CD4-positive, alpha-beta T cell treated with Interleukin-10 for 1 hour (primary cell): ENCODE measurements at regions not wholly inside any gene's neighbourhood (a gene's known extent, or its start where the extent isn't known, plus 50 kb on each side); places are given as distances from the start of the nearest gene placed in this dataset.

Experiments used
- DNase-seq: peaks from one replicate; pipeline ENCODE4 v3.0.0-alpha.2; 2020

DNA sequence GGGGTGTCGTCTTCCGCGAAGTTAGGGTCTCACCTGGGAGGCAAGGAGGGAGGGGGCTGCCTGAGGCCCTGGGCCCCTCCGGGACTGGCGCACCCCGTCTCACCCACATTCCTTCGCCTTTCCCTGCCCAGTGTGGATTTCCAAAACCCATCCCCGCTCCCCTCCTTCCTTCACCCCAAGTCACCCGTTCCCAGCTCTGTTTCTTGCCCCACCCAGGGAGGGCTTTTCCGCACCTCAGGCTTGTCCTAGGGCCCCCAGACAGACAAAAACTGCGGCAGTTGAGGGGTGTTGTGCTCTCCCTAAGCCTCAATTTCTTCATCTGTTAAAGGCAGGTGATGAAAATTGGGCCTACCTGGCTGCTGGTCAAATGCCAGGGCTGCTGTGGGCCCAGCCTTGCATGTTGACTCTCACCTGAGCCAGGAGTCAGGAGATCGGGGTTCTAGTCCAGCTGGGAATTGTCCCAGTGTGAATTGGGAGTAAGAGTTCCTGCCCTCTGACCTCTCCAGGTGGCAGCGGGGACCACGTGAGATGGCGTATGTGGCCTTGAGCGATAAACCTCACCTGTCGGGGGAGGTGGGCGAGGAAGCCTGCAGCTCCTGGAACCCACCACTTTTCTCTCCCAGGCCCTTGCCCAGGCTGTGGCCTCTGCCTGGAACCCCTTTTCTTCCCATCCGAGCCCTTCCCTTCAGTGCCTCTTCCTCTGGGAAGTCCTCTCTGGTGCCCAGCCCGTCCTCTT lies 143.4 kb upstream of the IER5L start:
- no peak for DNase-seq

DNA sequence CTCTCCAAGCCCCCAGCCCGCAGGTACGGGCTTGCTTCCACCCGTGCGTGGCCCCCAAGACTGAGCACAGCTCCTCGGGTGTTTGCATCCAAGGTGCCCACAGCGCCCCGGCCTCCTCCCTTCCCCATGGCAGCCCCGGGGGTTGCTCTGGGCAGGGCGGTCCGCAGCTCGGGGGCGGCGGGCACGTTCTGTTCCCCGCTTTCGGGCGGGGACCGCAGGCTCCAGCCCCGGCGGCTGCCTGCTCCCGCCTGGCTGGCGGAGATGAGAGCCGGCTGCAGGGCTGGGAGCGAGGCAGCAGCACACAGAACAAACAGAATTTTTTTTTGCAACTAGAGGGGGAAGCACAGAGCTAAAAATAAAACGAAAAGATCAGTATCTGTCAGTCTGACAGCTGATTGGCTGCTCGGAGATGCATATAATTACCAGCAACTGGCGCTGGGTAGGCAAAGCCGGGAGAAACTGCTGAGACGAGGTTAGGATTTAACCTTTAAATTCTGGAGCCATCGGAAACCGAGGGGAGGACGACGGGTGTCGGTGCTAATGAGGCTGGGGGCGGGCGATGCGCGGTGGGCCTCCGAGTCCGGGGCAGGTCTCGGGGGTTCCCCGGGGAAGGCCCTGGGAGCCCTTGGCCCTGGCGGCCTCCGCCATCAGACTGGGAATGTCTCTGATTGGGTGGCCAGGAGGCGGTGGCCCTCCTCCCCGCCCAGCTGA lies 142.7 kb upstream of the IER5L start:
- peak; percentile 78 for DNase-seq

DNA sequence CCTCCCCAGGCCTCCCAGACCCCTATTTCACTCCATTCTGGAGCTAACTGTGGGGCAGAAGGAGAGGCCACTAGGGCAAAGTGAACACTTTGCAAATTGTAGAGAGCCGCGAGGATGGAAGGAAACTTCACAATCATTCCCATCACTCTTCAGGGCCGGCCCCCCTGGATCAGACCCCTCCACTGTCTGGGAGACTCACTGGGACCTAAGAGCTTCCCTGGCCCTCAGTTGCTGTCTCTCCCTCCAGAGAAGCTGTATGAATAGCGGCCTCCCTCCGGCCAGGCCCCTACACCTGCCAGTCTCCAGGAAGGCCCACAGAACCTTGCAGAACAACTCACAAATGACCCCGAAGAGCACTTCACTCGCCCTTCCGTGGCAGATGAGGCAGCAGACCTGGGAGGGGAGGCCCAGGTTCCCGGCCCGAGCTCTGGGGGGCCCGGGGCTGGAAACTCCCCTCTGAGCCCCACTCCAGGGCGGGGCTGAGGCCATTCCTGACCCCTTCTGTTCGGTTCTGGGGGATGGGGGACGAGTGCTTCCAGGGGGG lies 141.9 kb upstream of the IER5L start:
- DNase-seq, result no peak

DNA sequence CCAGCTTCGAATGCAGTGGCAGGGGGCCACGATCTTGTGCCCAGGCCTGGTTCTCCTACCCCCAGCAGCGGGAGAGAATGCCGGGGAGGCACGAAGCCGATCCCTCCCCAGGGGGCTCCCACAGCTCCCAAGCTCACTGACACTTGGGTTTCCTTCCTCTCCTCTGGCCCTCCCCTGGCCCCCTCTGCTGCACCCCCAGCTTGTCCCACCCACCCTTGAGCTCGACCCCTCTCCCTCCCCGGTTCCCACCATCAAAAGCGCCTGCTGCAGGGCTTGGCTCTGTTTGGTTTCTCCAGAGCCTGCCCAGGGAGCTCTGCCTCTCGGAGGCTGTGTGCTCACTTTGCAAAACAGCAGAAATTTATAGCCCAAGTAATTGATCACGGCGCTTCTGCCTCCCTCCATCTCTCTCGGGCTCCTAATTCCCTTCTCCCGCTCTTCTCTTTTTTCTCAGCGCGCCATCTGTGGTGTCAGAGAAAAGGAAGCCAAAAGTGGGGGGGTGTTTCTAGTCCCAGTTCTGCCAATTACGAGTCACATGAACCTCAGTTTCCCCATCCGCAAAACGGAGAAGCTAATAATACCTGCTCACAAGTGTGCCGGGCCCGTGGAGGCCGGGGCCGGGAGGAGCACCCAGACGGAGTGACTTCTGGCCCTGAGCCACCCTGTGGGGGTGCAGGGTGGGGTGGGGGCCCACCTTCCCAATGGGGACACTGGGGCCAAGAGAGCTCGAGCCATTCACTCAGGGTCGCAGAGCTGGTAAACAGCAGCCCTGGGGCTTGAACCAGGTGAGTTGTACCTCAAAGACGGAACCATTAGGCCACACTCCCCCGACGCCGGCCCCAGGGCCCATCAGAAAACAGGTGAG lies 141.2 kb upstream of the IER5L start:
- DNase-seq, result no peak

DNA sequence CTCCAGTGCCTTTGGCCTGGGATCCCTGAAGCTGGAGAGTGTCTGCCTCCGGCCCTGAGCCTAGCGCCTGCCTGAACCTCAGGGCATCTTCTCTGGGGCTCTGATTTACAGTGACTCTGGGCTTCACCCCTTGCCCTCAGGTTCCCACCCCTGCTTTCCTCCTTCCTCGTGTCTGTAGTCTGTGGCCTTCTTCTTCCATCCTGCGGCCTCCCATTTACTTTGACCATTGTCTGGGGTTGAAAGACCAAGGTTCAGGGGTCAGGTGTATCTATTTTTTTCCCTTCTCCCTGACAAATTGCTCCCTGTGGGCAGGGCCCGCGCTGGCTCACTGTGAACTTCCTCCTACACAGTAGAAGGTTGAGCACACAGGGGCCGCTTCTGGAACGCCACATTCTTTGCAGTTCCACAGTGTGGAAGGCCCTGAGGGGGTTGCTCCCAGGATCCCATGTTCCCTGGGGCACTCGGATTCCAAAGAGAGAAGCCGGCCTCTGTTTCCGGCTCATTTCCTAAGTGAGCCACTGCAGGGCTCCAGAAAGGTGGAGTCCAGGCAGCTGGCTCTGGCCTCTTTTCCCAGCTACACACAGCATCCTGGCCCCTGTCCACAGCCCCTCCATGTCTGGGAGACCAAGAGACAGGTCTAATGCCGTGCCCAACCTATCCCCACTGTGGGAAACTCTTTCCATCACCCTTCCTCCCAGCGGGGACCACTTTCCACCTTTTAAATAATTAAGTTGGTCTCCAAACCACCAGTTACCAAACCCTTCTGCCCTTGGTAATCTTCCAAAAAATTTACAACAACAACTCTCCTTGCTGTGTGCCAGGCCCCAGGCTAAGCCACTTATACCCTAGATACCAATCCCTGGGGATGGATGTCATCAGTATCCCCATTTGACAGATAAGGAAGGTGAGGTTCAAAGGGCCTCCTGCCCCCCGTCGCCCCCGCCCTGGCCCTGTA lies 140.3 kb upstream of the IER5L start:
- no peak for DNase-seq

DNA sequence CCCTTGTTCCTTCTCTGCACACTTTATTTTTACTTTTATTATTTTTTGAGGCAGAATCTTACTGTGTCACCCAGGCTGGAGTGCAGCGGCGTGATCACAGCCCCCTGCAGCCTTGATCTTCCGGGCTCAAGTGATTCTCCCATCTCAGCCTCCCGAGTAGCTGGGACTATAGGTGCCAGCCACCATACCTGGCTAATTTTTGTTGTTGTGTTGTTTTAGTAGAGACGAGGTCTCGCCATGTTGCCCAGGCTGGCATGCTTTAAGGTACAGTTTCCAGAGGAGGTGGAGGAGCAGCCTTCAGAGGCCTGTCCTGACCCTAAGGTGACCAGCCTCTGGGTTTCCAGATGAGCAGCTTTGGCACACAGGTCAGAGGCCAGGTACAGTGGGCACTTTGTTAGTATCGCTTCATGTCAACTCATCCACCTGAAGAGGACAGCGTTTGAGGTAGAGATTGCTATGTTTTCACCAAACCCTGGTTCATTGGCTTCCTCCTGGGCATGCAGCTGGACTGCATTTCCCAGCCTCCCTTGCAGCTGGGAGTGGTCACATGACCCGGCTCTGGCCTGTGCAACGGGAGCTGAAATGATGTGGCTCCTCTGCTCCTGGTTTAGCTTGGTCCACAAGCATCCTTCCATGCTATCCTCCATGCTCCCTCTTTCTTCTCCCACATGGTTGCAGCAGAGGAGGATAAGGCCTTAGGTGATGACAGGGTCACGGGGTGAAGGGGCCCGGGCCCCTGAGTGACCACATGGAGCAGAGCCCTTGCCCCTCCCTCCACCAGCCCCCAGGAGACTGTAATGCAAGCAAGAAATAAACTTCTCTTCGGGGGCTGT lies 139.3 kb upstream of the IER5L start:
- DNase-seq, result no peak

DNA sequence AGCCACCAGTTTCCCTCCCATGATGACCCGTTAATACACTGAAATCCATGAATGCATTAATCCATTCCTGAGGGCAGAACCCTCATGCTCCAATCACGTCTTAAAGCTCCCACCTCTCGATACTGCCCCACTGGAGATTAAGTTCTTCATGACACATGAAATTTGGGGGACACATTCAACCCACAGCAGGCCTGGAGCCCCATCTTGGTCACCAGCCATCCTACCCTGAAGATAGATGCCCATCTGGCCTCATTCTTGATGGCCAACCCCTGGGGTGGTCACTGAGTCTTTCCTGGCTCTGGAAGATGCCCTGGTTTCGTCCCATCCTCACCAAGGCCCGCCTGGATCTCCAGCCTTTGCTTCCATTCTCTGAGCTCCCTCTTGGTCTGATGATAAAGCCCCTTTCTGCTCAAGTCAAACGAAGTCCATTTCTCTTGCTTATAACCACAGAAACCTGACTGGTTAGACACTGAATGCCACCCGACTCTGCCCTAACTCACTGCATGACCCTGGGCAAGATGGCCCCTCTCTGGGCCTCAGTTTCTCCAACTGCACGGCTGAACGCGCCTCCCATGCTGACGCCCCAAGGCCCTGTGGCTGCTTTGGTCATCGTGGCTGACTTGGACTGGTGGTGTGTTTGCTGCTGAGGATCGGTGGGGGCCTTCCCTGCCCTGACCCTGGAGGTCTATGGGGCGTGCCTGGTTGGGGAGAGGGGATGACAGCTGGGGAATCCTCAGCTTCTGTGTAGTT lies 138.4 kb upstream of the IER5L start:
- DNase-seq, result no peak

DNA sequence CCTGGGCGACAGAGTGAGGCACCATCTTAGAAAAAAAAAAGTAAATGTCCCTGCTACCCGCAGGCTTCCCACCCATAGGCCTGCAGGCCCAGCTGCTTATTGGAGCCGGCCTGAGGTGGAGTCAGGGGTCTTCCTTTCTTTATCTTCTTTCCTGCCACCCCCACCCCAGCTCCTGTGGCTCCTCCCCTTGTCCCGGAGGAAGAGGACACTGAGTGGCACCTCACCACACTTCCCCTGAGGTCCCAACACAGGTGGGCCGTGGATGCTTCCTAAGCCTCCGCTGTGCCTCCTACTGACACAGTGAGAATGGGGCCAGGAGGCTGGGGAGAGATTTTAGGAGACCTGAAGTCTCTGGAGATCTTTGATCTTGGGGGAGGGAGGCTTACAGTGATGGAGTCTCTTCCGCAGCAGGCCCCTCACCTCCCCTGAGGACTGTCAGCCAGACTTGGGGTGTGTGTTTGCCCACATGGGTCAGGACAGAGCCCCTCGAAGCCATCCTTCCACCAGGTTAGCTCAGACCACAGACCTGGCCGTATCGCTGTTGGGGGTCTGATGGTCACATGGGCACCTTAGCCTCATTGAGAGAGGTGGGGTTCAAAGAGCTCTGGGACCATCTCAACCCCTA lies 135.4 kb upstream of the IER5L start:
- no peak for DNase-seq

DNA sequence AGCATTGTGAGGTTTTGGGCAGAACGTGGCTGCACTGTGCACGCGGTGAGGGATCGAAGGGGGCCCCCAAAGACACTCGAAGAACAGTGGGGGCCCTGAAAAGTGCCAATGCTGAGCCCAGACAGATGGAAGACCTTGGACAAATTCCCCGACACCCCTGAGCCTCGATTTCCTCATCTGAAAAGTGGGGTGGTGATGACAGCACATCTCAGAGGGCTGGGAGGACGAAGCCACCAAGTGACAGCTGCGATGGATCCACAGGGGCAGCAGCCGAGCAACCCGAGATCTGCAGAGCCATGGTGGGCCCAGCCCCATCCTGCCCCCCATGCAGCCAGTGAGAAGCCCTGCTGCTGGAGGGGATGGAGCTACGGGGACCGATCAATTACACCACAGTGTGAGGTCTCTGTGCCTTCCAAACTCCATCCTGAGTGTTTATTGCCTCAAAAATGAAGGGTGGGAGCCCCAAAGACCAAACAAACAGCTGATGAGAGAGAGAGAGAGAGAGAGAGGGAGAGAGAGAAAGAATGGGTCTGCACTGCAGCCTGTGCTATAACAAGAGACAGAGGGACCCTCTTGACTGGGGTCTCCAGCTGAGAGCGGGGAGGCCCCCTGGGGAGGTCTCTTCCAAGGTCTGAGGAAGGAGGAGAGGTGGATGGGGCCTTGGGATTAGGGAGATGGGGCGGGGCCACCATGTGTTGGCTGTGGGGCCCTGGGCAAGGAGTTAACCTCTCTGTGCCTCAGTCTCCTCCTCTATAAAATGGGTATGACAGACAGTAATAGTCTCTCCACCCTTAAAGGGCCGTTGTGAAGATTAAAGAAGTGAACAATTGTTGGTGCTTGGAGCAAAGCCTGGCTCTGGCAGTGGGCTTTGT lies 134.4 kb upstream of the IER5L start:
- no peak for DNase-seq

DNA sequence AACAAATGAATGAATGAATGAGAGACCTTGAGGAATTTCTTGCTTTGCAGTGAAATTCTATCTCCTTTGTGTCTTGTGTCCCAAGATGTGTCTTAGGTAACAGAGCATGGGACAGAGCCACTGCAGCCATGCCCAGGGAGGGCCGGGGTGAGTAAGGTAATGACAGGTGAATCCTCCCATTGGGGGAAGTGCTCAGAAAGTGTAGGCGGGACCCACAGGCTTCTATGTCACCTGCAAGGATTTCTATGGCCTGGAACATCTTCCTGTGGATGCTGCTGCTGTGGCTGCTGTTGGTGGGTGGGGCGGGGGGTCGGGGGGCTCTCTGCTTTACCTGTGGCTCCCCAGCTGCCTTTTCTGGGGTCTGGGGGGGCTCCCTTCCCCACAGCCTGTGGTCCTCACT lies 133.6 kb upstream of the IER5L start:
- no peak for DNase-seq

DNA sequence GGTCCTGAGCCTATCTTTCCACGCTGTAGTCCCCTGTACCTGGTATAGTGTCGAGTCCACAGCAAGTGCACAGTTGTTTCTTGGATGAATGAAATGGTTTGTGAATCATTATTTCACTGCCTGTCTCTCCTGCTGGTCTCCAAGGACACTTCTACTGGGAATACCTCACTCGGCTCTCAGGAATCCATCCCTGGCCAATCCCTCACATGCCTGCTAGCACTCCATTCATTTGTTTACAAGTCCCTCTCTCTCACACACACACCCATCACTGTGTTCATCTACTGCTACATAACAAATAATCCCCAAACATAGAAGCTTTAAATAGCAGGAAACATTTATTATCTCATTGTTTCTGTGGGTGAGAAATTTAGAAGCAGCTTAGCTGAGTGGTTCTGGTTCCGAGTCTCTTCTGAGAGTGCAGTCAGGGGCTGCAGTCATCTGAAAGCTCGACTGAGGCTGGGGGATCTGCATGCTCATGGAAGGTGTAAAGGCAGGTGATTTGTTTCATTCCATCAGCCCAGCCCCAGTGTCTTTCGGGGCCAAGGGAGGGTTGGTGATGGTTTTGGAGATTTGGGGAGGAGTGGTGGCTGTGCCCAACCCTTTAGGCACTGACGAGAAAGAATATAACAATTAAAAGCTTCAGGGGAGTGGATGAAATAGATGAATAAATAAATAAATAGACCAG lies 132.7 kb upstream of the IER5L start:
- no peak for DNase-seq

DNA sequence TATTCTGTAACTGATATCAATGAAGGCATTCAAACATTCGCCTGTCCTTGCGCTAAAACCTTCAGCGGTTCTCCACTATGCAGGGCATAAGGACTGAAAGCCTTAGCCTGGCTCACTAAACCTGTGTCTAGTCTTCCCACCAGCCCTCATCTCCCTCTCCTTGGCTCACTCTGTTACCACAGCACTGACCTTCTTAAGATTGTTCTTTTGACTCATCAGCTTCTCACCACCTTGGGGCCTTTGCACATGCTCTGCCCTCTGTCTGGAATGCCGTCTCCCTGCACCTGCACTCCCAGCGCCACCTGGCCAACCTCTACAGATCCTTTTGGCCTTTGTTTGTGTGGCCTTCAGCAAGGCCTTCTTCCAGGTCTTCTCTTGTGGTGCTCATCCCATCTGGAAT lies 131.8 kb upstream of the IER5L start:
- no peak for DNase-seq

DNA sequence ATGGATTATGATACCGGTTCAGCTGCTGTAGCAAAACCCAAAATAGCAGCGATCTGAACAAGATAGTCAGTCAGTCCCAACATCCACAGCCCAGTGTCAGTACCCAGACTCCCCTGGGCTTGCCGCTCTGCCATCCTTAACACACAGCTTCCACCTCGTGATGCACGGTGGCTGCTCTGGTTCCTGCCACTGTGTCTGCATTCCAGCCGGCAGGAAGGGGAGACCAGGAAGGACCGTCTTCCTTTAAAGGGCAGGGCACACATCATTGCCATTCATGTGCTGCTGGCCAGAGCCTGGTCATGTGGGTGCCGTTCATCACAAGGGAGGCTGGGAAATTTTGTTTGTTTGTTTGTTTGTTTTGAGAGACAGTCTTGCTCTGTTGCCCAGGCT lies 131.0 kb upstream of the IER5L start:
- DNase-seq, result no peak

DNA sequence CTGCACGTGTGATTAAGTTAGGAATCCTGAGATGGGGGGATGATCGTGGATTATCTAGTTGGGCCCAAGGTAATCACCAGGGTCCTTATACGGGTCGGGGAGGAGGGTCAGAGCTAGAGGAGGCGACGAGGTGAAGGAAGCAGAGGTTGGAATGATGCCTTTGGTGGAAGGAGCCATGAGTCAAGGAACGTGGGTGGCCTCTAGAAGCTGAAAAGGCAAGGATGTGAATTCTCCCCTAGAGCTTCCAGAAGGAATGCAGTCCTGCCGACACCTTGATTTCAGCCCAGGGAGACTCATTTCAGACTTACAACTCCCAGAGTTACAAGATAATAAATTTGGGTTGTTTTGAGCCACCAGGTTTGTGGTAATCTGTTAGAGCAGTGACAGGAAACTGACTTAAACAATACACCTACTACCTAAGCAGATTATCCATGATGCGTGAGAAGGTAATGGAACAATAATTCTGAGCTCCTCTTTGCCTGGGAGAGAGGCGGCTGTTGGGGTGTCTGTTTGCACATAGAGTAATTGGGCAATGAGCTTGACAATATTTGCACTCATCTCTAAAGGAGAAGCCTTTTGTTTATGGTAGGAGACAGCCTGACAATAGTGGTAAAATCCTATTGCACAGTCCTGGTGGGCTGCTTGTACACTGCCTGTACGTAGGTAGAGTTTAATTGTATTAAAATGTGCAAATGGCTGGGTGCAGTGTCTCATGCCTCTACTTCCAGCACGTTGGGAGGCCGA lies 129.3 kb upstream of the IER5L start:
- DNase-seq, result no peak

DNA sequence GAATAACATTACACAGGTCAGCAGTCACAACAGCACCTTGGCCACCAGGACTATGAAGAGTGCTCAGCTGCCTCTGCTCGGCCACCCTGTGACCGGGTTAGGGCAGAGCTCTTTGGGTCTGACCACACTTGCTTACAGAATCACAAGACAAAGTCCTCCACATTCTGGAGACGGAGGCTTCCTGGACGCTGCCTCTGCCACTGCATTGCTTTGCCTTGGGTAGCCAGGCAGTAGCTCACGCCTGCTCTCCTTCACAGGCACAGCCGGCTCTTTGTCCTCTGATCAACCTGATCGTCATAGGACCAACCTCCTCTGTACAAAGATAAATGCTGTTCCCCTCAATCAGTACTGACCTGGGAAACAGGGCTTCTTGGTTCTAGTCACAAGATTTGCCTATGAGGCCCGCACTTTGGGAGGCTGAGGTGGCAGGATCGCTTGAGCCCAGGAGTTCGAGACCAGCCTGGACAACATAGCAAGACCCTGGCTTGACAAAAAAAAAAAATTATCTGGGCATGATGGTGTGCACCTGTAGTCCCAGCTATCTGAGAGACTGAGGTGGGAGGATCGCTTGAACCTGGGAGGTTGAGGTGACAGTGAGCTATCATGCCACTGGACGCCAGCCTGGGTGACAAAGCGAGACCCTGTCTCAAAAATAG lies 128.4 kb upstream of the IER5L start:
- no peak for DNase-seq

DNA sequence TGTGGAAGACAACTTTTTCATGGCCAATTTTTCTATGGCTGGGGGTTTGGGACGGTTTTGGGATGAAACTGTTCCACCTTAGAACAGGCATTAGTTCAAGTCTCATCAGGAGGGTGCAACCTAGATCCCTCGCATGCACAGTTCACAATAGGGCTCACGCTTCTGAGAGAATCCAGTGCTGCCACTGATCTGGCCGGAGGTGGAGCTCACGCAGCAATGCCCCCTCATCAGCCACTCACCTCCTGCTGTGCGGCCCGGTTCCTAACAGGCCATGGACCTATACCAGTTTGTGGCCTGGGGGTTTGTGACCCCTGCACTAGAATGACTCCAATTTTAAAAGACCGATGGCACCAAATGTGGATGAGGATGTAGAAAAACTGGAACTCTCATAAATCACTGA lies 127.2 kb upstream of the IER5L start:
- DNase-seq, result no peak

DNA sequence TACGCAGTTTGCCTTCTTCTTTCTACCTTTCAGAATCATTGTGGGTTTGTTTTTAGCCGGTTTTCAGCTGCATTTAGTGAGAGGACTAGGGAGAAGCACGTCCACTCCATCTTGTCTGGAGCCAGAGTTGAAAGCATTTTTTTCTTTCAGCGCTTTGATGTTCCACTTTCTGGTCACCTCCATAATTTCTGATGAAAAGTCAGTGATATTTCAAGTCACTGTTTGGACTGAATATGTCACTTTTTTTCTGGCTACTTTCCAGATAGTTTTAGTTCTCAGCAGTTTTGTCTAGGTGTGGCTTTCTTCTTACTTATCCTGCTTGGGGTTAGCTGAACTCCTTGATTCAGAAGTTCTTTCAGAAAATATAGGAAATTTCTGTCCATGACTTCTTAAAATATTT lies 123.9 kb upstream of the IER5L start:
- DNase-seq, result no peak
